ENCODE measurements at regions not wholly inside any gene's neighbourhood (a gene's known extent, or its start where the extent isn't known, plus 50 kb on each side); places are given as distances from the start of the nearest gene placed in this dataset.

- no peak for TF ChIP-seq CGGBP1 (CRISPR knock-in tag; IDR thresholded peaks at IDR 0.05)
- no peak for TF ChIP-seq CAMTA2 (CRISPR knock-in tag; conservative IDR thresholded peaks at IDR 0.05)
Measured at GRCh38 chr1:194707074-194707473, 1520.7 kb upstream of the B3GALT2 start (continued).

DNA sequence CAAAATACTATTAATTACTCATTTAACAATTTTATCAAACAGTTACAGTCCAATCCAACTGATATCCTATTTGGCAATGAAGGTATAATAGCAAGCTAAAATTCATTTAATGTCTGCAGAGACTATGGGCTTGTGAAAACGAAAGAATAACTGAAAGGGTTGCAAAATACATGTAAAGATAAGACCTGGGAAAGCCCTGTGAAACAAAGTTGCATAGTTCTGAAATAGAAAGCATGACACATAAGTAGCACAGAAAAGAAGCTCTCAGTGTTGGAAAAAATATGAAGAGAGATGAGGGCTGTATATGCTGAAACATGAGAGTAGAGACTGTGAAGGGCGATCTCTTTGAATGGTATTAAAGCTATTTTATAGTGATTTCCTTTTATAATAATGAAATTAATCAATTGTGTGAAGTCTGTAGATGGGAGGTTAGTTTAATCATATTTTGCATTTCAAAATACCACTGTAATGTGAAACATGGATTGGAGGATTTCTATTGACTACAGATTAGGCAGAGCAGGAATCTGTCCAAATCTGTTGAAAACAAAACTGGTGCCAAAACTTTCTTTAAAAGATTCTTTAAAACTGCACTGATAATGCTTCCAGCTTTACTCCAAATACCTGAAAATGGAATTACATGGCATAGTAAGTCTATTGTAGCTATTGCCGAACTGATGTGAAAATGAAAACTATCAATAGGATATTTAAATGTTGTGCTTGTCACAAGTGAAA is 1518.9 kb upstream of the B3GALT2 start:
- Histone ChIP-seq H3K27ac (ENCODE audit: extremely low read depth, low read depth, low read length) (no peak overlapping the region), H3K9me1 (ENCODE audit: control insufficient read depth, insufficient read depth, low read length) (no peaks in the 10 kb centered on the region), H3K36me3 (ENCODE audit: control insufficient read depth, insufficient read depth, low read length) (no peaks in the 10 kb centered on the region), H3K27me3 (ENCODE audit: control insufficient read depth in 2 of 2, insufficient read depth in 2 of 2, low read length in 2 of 2) (no peaks in the 10 kb centered on the region), H3K79me2 (ENCODE audit: control insufficient read depth, insufficient read depth, low read length) (no peaks in the 10 kb centered on the region), H3K4me3 (no peak overlapping the region), H3K4me2 (ENCODE audit: insufficient read depth, low read length) (no peak overlapping the region), H3K9me3 (replicated peaks; ENCODE audit: control insufficient read depth, insufficient read depth, low read depth, low read length) (no peaks in the 10 kb centered on the region), H2AFZ (ENCODE audit: low read depth, low read length) (no peak overlapping the region), H3K9ac (ENCODE audit: insufficient read depth in 1 of 2, low read depth in 2 of 2, low read length in 2 of 2) (no peak overlapping the region), H4K20me1 (replicated peaks; ENCODE audit: control insufficient read depth, insufficient read depth, low read length) (no peaks in the 10 kb centered on the region), H3K4me1 (replicated peaks in 1 of 2; ENCODE audit: control insufficient read depth in 2 of 2, insufficient read depth in 2 of 2, low read length in 2 of 2) (no peaks in the 10 kb centered on the region)
- in situ Hi-C loops (cut with MboI): no loop called here
- intact Hi-C loops (cut with micrococcal nuclease): no loop called here
- DNase-seq (ENCODE audit: extremely low read depth in 1 of 4, low spot score in 3 of 4): no peak
- CTCF ChIA-PET (ENCODE audit: low intra/inter-chr PET ratio): no interaction called here
- TF ChIP-seq CEBPG (CRISPR knock-in tag; IDR thresholded peaks at IDR 0.05) (no peak), CEBPG (tag; conservative IDR thresholded peaks at IDR 0.05 in 1 of 2, IDR thresholded peaks at IDR 0.05 in 1 of 2) (peak; percentile 30 to 38; a peak in 2 of 4 replicates), CEBPB (tag; IDR thresholded peaks at IDR 0.05) (peak; percentile 79), ZNF398 (CRISPR knock-in tag; IDR thresholded peaks at IDR 0.05) (no peak)
- 57% methylated on average over 3 of the region's 3 CpGs for WGBS (ENCODE audit: insufficient coverage, low coverage, missing lambda C conversion rate)
- peak; percentile 49; the same call in 2 of the 3 replicates for ATAC-seq
- no TSS peak for BruUV-seq (replicated peaks)
- POLR2A ChIA-PET: no interaction called here
- no peak for FAIRE-seq

All from K562 (cell line).